LHCN-M2 (cell line): ENCODE measurements at regions not wholly inside any gene's neighbourhood (a gene's known extent, or its start where the extent isn't known, plus 50 kb on each side); places are given as distances from the start of the nearest gene placed in this dataset.
A peak's percentile ranks its signal among the peaks of the same experiment; 100 is the strongest.
"Not testable (repeated sequence)": the region's sequence is repeated elsewhere in the genome, so short reads cannot be mapped to it uniquely, and the experiment has no call there.

Experiments
- DNase-seq: peaks from one replicate; pipeline ENCODE4 v3.0.0-alpha.2; 2012; ENCODE audit warnings: low read depth

GRCh38 chr1:223022641-223023473 is 120.2 kb downstream of the TLR5 start:
- DNase-seq: peak; percentile 78

- DNase-seq: no peak
These were observed 119.2 kb downstream of the TLR5 start for GRCh38 chr1:223023863-223024262.

DNA sequence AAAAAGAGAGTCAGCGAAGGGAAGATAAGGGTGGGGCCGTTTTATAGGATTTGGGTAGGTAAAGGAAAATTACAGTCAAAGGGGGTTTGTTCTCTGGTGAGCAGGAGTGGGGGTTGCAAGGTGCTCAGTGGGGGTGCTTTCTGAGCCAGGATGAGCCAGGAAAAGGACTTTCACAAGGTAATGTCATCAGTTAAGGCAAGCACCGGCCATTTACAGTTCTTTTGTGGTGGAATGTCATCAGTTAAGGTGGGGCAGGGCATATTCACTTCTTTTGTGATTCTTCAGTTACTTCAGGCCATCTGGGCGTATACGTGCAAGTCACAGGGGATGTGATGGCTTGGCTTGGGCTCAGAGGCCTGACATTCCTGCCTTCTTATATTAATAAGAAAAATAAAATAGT is 118.6 kb downstream of the TLR5 start:
- DNase-seq: not testable (repeated sequence)

- DNase-seq: not testable (repeated sequence)
These were observed 117.8 kb downstream of the TLR5 start for GRCh38 chr1:223025190-223025734.

GRCh38 chr1:223026639-223027038 is 116.4 kb downstream of the TLR5 start:
- not testable (repeated sequence) for DNase-seq

DNA sequence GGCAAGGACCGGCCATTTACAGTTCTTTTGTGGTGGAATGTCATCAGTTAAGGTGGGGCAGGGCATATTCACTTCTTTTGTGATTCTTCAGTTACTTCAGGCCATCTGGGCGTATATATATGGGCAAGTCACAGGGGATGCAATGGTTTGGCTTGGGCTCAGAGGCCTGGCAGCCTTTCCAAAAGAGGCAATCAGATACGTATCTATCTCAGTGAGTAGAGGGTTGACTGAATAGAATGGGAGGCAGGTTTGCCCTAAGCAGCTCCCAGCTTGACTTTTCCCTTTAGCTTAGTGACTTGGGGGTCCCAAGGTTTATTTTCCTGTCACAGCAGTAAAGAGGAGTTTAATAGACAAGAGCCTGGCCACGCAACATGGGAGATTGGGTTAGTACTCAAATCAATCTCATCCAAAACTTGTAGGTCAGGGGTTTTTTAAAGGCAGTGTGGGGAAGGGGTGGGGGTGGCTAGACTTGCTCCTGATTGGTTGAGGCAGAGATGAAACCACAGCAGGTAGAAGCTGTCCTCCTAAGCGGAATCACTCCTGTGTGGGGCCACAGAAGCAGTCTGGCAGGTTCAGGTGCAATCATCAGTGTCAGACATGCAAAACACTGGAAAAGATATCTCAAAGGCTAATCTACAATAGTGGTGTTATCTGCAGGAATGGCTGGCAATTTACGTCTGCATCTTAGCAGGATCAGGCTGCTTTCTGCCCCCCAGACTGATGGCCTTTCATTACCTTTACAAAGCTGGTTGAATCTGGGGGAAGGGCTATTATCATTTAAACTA is 112.9 kb downstream of the TLR5 start:
- no peak for DNase-seq

DNA sequence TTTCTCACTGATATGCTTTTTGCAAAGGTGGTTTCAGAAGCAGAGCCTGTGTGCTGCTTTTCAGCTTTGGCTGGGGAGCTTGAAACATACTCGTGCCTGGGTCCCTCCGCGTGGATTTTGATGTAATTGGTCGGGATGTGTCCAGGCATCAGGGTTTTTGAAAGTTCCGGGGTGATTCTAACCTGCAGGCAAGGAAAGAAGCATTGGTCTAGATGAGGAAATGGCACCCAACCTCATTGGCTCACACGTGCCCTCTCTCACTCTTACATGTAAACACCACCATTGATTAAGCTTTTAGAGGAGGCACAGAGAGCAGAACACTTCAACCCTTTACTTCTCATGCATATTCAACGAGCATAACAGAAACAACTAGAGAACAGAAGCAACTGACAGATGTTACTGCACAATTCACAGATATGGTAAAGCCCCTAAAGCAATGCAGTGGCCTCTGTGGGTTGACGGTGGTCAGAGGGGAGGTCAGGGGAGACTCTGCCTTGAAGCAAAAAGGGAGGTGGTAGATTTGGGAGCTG is 112.1 kb downstream of the TLR5 start:
- DNase-seq: no peak

DNA sequence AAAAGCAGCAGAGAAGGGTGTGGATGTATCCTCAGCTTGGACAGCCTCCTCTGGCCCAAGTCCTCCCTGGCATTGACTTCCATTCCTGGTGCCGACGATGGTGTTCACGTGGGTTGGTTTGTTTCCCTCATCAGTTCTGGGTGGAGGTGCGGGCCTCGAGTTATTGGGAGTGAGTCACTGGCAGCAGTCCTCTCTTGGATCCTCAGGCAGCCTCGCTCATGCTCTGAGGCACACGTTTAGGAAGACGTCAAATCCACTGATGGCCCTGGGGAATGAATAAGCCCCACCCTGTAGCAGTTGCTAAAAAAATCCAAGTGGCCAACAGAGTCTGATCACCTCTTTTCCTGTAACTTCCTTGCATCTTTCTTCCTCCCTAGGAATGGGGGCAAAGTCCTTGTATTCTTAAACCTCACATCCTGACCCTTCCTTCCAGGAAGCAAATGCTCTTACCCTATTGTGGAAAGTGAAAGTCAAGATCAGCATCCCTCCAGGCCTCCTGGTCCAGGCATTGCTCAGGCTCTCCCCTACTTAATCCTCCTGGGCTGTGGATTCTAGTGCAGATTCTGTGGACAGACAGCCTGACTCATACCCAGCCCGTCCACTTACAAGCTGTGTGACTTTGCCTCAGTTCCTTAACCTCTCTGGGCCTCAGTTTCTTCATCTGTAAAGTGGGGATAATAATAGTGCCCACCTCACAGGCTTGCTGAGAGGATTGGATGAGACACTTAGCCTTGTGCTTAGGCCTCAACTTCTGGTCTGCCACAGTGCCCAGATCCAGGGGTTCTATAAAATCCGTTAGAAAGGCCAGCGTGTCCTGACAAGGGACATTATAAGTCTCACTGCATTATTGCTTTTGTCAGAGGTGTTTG is 111.1 kb downstream of the TLR5 start:
- DNase-seq: peak; percentile 45

DNA sequence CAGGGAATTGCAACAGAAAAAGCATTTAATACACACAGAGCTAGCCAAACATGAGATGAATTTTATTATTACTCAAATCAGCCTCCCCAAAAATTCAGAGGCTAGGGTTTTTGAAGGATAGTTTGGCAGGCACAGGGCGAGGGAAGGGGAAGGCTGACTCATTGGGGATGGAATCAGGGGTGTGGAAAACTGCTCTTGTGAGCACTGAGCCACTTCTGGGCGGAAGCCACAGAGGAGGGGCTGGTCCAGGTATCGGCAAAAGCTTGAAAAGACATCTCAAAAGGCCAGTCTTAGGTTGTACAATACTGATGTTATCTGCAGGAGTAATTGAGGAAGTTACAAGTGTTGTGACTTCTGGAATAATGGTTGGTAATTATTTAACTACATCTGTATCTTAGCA is 109.4 kb downstream of the TLR5 start:
- DNase-seq: no peak

DNA sequence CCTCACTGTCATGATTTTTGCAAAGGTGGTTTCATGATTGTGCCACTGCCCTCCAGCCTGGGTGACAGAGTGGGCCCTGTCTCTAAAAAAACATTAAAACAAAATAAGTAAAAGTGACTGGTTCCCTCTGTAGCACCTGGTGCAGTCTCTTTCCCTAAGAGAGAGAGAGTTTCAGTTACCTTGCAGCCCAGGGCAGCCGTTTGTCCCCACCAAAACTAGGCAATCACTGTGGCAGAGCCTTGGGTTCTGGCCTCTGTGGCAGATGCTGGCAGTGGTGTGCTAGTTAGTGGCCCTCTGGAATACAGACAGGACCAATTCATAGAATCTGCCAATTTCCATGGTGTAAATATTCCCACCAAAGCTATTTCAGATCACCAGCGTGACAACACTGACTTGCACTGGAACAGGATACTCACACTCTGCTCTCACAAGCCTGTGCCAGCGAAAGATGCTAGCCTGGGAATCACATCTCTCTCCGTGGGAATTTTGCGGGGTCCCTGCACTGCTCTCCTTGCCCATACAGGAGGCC is 108.7 kb downstream of the TLR5 start:
- no peak for DNase-seq

DNA sequence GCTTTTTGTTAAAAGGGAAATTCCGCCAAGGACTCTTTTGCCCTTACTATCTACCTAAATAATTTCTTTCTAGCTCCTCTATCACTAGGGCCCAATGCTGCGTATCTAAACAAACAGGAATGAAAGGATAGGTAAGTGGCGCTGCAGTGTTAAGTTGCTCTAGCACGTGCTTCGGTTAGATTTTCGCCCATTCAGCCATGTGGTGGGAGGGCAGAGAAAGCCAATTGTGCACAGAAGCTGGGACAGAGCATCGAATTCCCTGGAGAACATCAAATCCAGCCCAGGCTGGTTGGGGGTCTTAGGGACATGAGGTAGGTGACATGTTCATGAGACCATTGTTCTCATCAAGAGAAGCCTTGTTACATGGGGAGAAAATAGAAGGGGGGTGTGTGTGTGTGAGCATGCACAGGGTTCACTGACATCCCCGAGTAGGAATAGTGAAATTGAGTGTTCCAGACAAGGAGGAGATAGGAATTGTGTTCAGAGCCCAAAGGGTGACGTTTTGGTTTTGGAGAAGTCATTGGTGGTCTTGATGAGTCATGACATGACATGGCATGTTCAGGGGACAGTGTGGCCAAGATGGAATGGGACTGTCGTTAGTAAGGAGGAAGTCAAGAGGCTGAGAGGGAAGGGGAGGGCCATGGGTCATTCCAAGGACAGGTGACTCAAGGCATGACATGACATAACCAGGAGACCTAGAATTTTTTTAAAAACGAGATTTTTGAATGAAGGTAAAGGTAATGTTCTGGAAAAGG is 107.1 kb downstream of the TLR5 start:
- DNase-seq: no peak

- no peak for DNase-seq
These were observed 106.6 kb downstream of the TLR5 start for GRCh38 chr1:223036479-223036845.

DNA sequence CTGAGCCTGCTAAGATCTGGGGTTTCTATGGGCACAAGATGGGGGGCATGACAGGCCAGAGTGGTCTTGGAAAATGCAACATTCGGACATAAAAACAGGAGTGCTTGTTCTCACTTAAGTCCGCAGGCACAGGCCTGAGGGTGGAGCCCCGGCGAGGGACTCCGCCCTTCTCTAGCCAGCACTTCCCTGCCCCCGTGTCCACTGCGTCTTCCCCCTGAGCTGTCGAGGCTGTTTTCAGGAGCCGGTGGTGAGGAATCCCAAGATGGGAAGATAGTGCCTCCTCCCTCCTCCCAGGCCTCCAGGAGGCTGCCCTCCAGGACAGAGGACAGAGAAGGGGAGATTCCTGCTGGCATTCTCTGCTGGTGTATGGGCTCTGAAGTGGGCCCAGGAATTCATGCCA is 105.2 kb downstream of the TLR5 start:
- no peak for DNase-seq

GRCh38 chr1:223038288-223039006 is 104.6 kb downstream of the TLR5 start:
- no peak for DNase-seq

DNA sequence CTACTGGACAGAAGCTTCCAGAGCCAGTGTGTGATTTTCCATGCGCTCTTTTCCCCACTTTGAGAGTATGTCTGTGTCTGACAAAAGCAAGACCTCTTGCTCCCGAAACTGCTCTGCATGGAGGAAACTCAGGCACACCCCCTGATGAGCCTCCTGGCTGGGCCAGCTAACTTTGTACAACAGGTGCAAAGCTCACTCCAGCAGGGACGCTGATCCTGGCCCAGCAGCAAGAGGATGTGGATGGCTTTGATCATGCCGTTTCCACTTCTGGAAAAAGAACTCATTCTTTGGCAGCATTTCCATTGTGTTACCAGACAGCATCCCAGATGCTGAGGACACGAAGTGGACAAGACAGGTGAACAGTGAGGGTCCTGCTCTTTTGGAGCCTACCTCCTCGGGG is 103.1 kb downstream of the TLR5 start:
- no peak for DNase-seq

DNA sequence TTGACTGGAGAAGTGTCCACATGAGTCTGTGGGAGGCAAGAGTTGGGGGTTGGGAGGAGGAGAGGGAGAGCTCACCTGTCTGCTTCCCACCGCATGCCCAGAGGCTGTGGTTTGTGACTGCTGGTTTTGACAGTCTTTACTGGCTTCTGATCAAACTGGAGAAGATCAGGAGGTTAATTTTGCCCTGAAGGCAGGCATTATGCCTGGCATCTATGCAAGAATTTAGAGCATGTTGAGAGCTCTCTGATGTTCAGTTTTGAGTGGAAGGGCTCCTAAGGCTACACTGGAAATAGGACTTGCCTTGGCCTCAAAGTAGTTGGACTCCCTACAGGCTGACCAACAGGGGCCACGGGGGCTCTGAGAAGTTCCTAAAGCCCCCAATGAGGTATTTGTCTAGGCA is 101.6 kb downstream of the TLR5 start:
- DNase-seq: no peak

GRCh38 chr1:223045164-223045957 is 97.7 kb downstream of the TLR5 start:
- DNase-seq: no peak

GRCh38 chr1:223046011-223046410 is 97.0 kb downstream of the TLR5 start:
- DNase-seq: no peak

GRCh38 chr1:223046463-223046862 is 96.6 kb downstream of the TLR5 start:
- not testable (repeated sequence) for DNase-seq
